Suprapubic skin (tissue), 3 donors: ENCODE measurements at regions not wholly inside any gene's neighbourhood (a gene's known extent, or its start where the extent isn't known, plus 50 kb on each side); places are given as distances from the start of the nearest gene placed in this dataset.
A peak's percentile ranks its signal among the peaks of the same experiment; 100 is the strongest.

Source experiments
- CTCF ChIP-seq, 2 donors: fragments of 200-600 bp in 1 of 2; fragments of 450-650 bp in 1 of 2; sonication (generic) in 1 of 2; IDR thresholded peaks; one replicate each; pipeline ENCODE4 v1.5.1; 2016 to 2019; ENCODE audit warnings: antibody characterized with exemption in 2 of 2, mild to moderate bottlenecking in 1 of 2, moderate library complexity in 1 of 2
- POLR2A ChIP-seq, 2 donors: fragments of 450-650 bp; IDR thresholded peaks; one replicate each; pipeline ENCODE4 v1.6.1; 2017; ENCODE audit warnings: antibody characterized with exemption in 2 of 2, mild to moderate bottlenecking in 2 of 2, moderate library complexity in 2 of 2

- TF ChIP-seq CTCF (IDR thresholded peaks at IDR 0.05), result peak in 1 of 2 donors; percentile 59
- no peak for TF ChIP-seq POLR2A (IDR thresholded peaks at IDR 0.05)
These were observed 349.0 kb upstream of the PKDCC start for GRCh38 chr2:41698678-41699422.
